GM12872 (cell line): ENCODE measurements at regions not wholly inside any gene's neighbourhood (a gene's known extent, or its start where the extent isn't known, plus 50 kb on each side); places are given as distances from the start of the nearest gene placed in this dataset.

ENCODE experiments used
- TF ChIP-seq, protein P1 (sequence below): IDR thresholded peaks from 3 replicates; pipeline ENCODE4 v1.5.1; 2011; ENCODE audit warnings: low read depth, mild to moderate bottlenecking, low read length, moderate library complexity; ENCODE audit not compliant: insufficient read depth

DNA sequence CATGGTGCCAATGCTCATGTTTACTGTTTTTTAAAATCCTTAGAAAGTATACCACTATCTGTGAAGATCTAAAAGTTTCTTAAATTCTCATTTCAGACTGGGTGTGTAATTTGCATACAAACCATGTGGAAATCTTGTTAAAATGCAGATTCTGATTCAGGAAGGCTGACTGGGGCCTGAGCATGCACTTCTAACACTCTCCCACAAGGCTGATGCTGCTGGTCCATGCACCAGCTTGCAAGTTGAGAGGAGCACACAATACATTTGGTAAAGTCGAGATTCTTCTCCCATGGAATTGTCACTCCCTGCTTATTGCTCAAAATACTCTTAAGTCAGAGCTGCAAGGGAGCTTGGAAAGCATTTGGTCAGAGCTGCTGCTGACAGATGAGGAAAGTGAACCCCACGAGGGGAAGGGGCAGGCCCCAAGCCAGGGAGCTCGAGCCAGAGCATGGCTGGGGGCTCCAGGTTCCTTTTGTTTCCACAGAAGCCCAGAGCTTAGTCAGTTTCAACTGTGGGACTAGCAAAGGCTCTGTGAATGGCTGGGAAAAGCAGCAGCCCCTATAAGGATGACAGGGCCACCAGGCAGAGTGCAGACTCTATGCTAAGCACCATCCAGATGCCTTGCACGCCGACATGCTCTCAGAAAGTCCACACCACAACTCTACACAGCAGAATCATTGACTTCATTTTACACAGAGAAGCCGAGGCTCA is 93.5 kb upstream of the HAND1 start:
- TF ChIP-seq, protein P1, sequence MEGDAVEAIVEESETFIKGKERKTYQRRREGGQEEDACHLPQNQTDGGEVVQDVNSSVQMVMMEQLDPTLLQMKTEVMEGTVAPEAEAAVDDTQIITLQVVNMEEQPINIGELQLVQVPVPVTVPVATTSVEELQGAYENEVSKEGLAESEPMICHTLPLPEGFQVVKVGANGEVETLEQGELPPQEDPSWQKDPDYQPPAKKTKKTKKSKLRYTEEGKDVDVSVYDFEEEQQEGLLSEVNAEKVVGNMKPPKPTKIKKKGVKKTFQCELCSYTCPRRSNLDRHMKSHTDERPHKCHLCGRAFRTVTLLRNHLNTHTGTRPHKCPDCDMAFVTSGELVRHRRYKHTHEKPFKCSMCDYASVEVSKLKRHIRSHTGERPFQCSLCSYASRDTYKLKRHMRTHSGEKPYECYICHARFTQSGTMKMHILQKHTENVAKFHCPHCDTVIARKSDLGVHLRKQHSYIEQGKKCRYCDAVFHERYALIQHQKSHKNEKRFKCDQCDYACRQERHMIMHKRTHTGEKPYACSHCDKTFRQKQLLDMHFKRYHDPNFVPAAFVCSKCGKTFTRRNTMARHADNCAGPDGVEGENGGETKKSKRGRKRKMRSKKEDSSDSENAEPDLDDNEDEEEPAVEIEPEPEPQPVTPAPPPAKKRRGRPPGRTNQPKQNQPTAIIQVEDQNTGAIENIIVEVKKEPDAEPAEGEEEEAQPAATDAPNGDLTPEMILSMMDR: no peak

DNA sequence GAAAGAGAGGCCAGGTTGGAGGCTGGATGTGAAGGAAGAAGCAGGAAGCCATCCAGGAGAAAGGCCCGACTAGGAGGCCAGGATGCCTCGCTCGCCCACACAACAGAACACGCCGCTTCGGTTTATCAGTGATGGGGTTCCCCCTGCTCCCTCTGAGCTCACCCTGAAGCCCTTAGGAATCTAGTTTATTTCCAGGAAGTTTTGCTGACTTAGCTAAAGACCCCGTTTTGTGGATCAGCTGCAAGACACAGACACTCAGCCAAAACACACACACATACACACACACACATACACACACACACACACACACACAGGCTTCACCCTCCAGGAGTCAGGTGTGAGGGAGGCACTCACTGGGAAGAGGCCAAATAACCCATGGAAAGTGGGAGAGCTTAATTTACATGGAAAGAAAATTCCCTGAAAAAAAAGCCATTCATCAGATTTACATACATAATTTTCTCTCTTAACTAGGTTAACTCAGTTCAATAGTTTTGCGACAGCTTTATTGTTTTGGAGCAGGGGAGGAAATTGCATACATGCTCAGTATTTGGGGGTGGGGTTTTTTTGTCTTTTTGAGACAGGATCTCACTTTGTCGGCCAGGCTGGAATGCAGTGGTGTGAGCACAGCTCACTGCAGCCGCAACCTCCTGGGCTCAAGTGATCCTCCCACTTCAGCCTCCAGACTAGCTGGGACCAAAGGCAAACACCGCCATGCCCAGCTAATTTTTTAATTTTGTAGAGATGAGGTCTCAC is 92.7 kb upstream of the HAND1 start:
- TF ChIP-seq, protein P1: no peak

DNA sequence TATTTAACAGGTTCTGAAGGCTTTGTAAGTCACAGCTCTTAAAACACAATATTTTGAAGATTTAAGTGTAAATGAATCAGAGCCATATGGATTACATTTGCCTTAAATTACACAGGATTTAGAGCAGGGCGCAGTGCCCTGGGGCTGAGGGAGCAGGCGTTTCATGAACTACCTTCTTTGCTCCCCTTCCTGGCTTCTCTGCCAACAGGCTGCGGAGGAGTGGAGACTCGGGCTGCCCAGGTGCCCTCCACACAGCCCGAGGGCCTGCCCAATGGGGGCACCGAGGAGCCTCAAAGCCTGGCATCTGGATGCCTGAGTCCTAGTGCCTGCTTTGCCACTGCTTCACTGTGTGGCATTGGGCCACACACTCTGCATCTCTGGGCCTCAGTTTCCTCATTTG is 90.6 kb upstream of the HAND1 start:
- TF ChIP-seq, protein P1: no peak

DNA sequence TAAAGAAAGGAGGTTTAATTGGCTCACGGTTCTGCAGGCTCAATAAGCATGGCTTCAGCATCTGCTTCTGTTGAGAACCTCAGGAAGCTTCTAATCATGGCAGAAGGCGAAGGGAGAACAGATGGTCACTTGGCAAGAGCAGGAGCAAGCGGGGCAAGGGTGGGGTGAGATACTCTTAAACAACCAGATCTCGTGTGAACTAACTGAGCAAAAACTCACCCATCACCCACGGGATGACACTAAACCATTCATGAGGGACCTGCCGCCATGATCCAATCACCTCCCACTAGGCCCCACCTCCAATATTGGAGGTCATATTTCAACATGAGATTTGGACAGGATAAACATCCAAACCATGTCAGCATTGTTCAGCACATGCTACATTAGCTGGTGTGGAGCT is 89.1 kb upstream of the HAND1 start:
- TF ChIP-seq, protein P1: no peak

DNA sequence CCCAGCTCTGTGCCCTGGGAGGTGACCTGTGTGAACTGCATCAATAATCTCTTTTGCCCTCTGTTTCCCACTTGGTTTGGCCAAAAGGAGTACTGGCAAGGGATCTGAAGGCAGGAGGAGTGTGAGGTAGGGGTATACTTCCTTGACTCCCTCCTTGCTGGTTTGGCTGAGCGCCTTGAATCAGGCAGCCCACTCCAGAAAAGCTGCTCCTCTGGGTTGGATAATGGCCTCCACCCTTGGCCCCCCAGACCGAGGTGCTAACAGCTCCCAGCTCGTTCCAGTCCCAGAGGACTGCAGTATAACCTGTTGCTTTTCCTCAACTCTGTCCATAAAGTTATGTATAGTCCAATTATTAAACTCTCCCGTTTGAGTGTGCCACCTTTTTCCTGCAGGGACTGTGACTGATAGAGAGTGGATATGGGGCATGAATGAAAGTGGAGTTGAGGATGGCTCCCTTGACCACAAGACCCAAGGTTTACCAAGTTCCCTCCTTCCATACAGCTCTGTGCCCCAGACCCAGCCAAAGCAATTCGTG is 88.2 kb upstream of the HAND1 start:
- TF ChIP-seq, protein P1: no peak

DNA sequence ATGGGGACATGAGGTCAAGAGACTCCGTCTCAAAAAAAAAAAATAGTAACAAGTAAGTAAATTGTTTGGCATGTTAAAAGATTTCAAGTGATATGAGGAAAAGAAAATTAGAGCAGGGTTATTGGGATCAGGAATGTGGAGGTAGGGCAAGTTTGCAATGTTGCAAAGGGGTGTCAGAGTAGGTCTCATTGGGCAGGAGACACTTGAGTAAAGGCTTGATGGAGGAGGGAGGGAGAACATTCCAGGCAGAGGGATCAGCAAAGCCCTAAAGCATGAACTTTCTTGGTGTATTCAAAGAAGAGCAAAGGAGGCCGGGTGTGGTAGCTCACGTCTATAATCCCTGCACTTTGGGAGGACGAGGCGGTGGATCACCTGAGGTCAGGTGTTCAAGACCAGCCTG is 87.1 kb upstream of the HAND1 start:
- TF ChIP-seq, protein P1: no peak

DNA sequence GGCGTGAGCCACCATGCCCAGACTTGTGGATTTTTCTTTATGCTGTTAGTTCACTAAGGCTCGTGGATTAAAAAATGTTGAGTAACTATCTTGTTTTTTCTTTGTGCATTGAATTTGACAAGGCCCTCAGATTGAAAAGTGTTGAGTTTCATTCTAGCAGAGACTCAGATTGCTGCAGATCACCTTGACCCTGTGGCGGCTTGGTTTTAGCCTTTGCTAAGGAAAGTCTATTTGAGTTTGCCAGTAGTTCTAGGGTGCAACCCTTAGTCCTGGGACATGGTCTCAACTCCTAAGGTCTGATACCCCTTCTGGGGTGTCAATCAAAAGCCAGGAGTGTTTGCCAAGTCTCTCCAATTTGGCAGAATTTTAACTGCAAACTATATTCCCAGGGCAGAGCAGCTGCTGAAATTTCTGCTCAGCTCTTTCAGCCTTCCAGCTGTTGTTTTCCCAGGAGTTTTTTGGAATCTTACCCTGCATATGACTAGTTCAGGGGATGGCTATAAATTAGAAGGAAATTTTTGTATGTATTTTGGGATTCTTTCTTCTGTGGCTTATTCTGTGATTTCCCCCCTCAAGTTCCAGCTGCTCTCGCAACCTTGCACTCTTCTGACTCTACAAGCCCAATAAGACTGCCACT is 84.3 kb upstream of the HAND1 start:
- TF ChIP-seq, protein P1: no peak
